Panc1 (cell line): ENCODE measurements at regions not wholly inside any gene's neighbourhood (a gene's known extent, or its start where the extent isn't known, plus 50 kb on each side); places are given as distances from the start of the nearest gene placed in this dataset.

Source experiments
- ATAC-seq: fragments of 200-7000 bp; cut with Tn5 transposase; 2 replicates; pipeline ENCODE4 v1.9.1; 2020; ENCODE audit warnings: mild to moderate bottlenecking, moderate library complexity
- BruUV-seq: library from RNA; stranded (reverse); fragments of 400-500 nt; replicated peaks from 2 replicates; lab custom pipeline; 2021; lab: Mats Ljungman, UMichigan
- CTCF ChIA-PET: fragments of 300-600 bp; sonication (Branson Sonifier 250); formaldehyde crosslinking; loops from one replicate; lab custom pipeline; 2022; ENCODE audit warnings: antibody characterized with exemption; lab: Charles Lee
- POLR2A ChIA-PET: fragments of 300-600 bp; sonication (Branson Sonifier 250); formaldehyde crosslinking; loops from one replicate; lab custom pipeline; 2022; ENCODE audit warnings: antibody characterized with exemption; lab: Charles Lee
- DNase-seq: peaks from one replicate; pipeline ENCODE4 v3.0.0-alpha.2; 2010; ENCODE audit warnings: low read depth, low spot score
- H3K27ac ChIP-seq: 2 replicates; pipeline ENCODE4 v1.5.1; 2011; ENCODE audit warnings: mild to moderate bottlenecking, low read length, inconsistent platforms
- H3K27me3 ChIP-seq: fragments of 200-500 bp; sonication (Bioruptor generic); 2 replicates; pipeline ENCODE4 v1.6.0; 2014; ENCODE audit warnings: low read length, inconsistent platforms; ENCODE audit not compliant: control insufficient read depth, insufficient read depth
- H3K36me3 ChIP-seq: fragments of 200-500 bp; sonication (Bioruptor generic); 2 replicates; pipeline ENCODE4 v1.5.1; 2014; ENCODE audit warnings: inconsistent platforms, mild to moderate bottlenecking, low read length, moderate library complexity; ENCODE audit not compliant: control insufficient read depth, insufficient read depth
- H3K4me1 ChIP-seq: 2 replicates; pipeline ENCODE4 v1.5.1; 2011; ENCODE audit warnings: inconsistent platforms, mild to moderate bottlenecking, low read length, moderate library complexity; ENCODE audit not compliant: control insufficient read depth, insufficient read depth
- H3K4me3 ChIP-seq, 2 experiments: 2 replicates each; pipeline ENCODE4 v1.5.1; 2011 to 2012; ENCODE audit warnings: low read depth in 2 of 2, low read length in 2 of 2, mild to moderate bottlenecking in 2 of 2, inconsistent platforms in 1 of 2, moderate library complexity in 1 of 2
- H3K9me3 ChIP-seq: fragments of 200-500 bp; sonication (Bioruptor generic); 2 replicates; pipeline ENCODE4 v1.5.1; 2014; ENCODE audit warnings: low read depth, mild to moderate bottlenecking, inconsistent platforms, low read length, moderate library complexity; ENCODE audit not compliant: control insufficient read depth, insufficient read depth
- POLR2AphosphoS5 ChIP-seq: IDR thresholded peaks from 2 replicates; pipeline ENCODE4 v1.6.1; 2012; ENCODE audit warnings: mild to moderate bottlenecking, low read depth, low read length, moderate library complexity
- REST ChIP-seq, 2 experiments: IDR thresholded peaks; 2 replicates each; pipeline ENCODE4 v1.6.1; 2011 to 2012; ENCODE audit warnings: low read depth in 2 of 2, control low read depth in 1 of 2, low read length in 1 of 2, mild to moderate bottlenecking in 1 of 2, moderate library complexity in 1 of 2; ENCODE audit not compliant: insufficient read depth in 1 of 2
- SIN3A ChIP-seq: IDR thresholded peaks from 2 replicates; pipeline ENCODE4 v1.6.1; 2012; ENCODE audit warnings: low read depth, mild to moderate bottlenecking, low read length, moderate library complexity, borderline replicate concordance; ENCODE audit not compliant: insufficient read depth
- TCF7L2 ChIP-seq: IDR thresholded peaks from 2 replicates; pipeline ENCODE4 v1.6.1; 2011; ENCODE audit warnings: mild to moderate bottlenecking, low read depth, low read length, inconsistent platforms
- in situ Hi-C: cut with HindIII; loops from 2 replicates; pipeline ENCODE4 v1.10.0; 2016; ENCODE audit warnings: low sequenced_read_pairs, low pct_unique_long_range_greater_than_20kb
- intact Hi-C: fragments of 100-400 bp; cut with micrococcal nuclease; formaldehyde crosslinking; loops from one replicate; pipeline ENCODE4 v1.10.0; 2022; ENCODE audit not compliant: unreplicated experiment
- TF ChIP-seq, protein P1 (sequence below): fragments of 450-650 bp; IDR thresholded peaks from 2 replicates; pipeline ENCODE4 v1.5.1; 2017; ENCODE audit warnings: mild to moderate bottlenecking

- no peak for ATAC-seq
- no TSS peak for BruUV-seq
- Histone ChIP-seq H3K36me3 (no peaks in the 10 kb centered on the region), H3K27me3 (no peaks in the 10 kb centered on the region), H3K9me3 (no peaks in the 10 kb centered on the region), H3K4me1 (peaks cover 43% of the 10 kb centered on the region), H3K4me3 (no peak overlapping the region), H3K27ac (peak overlapping the region; percentile 88)
- DNase-seq: no peak
- TF ChIP-seq REST (IDR thresholded peaks at IDR 0.05; ENCODE audit: insufficient read depth in 1 of 2, low read depth in 2 of 2, low read length in 1 of 2) (no peak), SIN3A (no peak), TCF7L2 (no peak), POLR2AphosphoS5 (no peak)
- TF ChIP-seq, protein P1, sequence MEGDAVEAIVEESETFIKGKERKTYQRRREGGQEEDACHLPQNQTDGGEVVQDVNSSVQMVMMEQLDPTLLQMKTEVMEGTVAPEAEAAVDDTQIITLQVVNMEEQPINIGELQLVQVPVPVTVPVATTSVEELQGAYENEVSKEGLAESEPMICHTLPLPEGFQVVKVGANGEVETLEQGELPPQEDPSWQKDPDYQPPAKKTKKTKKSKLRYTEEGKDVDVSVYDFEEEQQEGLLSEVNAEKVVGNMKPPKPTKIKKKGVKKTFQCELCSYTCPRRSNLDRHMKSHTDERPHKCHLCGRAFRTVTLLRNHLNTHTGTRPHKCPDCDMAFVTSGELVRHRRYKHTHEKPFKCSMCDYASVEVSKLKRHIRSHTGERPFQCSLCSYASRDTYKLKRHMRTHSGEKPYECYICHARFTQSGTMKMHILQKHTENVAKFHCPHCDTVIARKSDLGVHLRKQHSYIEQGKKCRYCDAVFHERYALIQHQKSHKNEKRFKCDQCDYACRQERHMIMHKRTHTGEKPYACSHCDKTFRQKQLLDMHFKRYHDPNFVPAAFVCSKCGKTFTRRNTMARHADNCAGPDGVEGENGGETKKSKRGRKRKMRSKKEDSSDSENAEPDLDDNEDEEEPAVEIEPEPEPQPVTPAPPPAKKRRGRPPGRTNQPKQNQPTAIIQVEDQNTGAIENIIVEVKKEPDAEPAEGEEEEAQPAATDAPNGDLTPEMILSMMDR: no peak
- CTCF ChIA-PET: no interaction called here
- in situ Hi-C loops (no loop called here), intact Hi-C loops (no loop called here)
- POLR2A ChIA-PET: no interaction called here
Observed at GRCh38 chr2:105514576-105514975, 115.7 kb upstream of the FHL2 start.

DNA sequence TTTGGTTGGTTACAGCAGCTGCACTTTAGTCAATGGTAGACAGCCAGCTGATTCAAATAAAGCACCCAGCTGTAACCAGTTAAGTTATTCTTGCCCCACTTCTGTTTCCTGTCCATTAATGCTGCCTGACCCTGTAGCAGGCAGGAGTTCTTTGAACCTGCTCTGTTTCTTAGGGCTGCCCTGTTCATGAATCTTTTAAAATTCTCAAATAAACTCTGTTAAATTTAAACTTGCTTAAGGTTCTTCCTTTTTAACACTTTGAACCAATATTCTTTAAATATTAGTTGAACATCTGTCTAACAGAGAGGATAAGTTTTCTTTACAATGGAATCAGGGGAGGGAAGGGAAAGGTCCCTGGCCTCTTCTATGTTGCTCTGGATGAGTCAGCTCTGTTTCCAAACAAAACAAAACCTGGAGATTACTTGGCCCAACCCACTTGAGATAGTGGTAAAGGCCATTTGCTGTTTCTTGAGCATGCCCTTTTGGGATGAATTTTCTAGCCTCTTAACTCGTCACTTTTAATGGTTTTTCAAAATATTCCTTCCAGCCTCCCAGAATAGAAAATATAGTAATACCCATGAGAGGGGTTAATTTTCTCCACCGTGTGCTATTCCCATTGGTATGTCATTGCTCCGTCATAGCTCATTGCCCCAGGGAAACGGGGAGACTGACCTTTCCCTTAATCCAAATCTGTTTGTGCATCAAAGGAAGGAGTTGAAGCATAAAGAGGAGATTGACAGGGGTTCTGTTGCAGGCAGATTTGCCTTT is 112.1 kb upstream of the FHL2 start:
- intact Hi-C loops (no loop called here), in situ Hi-C loops (no loop called here)
- POLR2A ChIA-PET: no interaction called here
- CTCF ChIA-PET: no interaction called here
- DNase-seq (no peak), ATAC-seq (peak; percentile 71)
- H3K9me3 ChIP-seq: no peaks in the 10 kb centered on the region
- H3K36me3 ChIP-seq: no peaks in the 10 kb centered on the region
- H3K4me3 ChIP-seq: no peak overlapping the region
- peaks cover 20% of the 10 kb centered on the region for H3K4me1 ChIP-seq
- peak overlapping the region; percentile 77; the same call in 1 of the 2 replicates for H3K27ac ChIP-seq
- BruUV-seq: no TSS peak
- H3K27me3 ChIP-seq: no peaks in the 10 kb centered on the region
- TF ChIP-seq, protein P1: no peak
- no peak for TF ChIP-seq REST (IDR thresholded peaks at IDR 0.05; ENCODE audit: insufficient read depth in 1 of 2, low read depth in 2 of 2, low read length in 1 of 2)
- TF ChIP-seq SIN3A: no peak
